Lung (tissue), 11 donors: ENCODE measurements at regions not wholly inside any gene's neighbourhood (a gene's known extent, or its start where the extent isn't known, plus 50 kb on each side); places are given as distances from the start of the nearest gene placed in this dataset.

ENCODE experiments used
- ATAC-seq: fragments of 200-7000 bp; cut with Tn5 transposase; one replicate; pipeline ENCODE4 v1.9.1; 2020; ENCODE audit warnings: moderate number of reproducible peaks; ENCODE audit not compliant: insufficient read depth, low FRiP score
- DNase-seq, 3 donors: peaks; one replicate each; pipeline ENCODE4 v3.0.0-alpha.2; 2013 to 2017
- H3K27ac ChIP-seq, 2 donors: one replicate each; pipeline ENCODE4 v1.5.1; 2013; ENCODE audit warnings: mild to moderate bottlenecking in 2 of 2, moderate library complexity in 2 of 2, control low read depth in 1 of 2, inconsistent platforms in 1 of 2, low read depth in 1 of 2, low read length in 1 of 2
- H3K27me3 ChIP-seq, 3 donors: one replicate each; pipeline ENCODE4 v1.5.1; 2013; ENCODE audit warnings: low read length in 2 of 3; ENCODE audit not compliant: control insufficient read depth in 3 of 3, insufficient read depth in 3 of 3
- H3K36me3 ChIP-seq, 4 donors: one replicate each; pipeline ENCODE4 v1.5.1; 2013; ENCODE audit warnings: low read length in 4 of 4, mild to moderate bottlenecking in 1 of 4, moderate library complexity in 1 of 4; ENCODE audit not compliant: control insufficient read depth in 4 of 4, insufficient read depth in 4 of 4
- H3K4me1 ChIP-seq, 5 donors: one replicate each; pipeline ENCODE4 v1.5.1; 2013; ENCODE audit warnings: low read length in 5 of 5, mild to moderate bottlenecking in 2 of 5, moderate library complexity in 1 of 5; ENCODE audit not compliant: control insufficient read depth in 5 of 5, insufficient read depth in 5 of 5
- H3K4me3 ChIP-seq: one replicate; pipeline ENCODE4 v1.5.1; 2013; ENCODE audit warnings: mild to moderate bottlenecking, control low read depth, moderate library complexity
- H3K9ac ChIP-seq, 2 donors: one replicate each; pipeline ENCODE4 v1.5.1; 2013; ENCODE audit warnings: low read length in 2 of 2, control low read depth in 1 of 2; ENCODE audit not compliant: insufficient read depth in 1 of 2
- H3K9me3 ChIP-seq, 4 donors: one replicate each; pipeline ENCODE4 v1.5.1; 2013; ENCODE audit warnings: low read length in 3 of 4, mild to moderate bottlenecking in 1 of 4, moderate library complexity in 1 of 4; ENCODE audit not compliant: control insufficient read depth in 4 of 4, insufficient read depth in 3 of 4
- CTCF ChIP-seq: IDR thresholded peaks from 2 replicates; pipeline ENCODE4 v1.5.1; 2012; ENCODE audit warnings: mild to moderate bottlenecking; ENCODE audit errors: control extremely low read depth, extremely low read depth
- WGBS, 2 donors: extraction: QIAGEN DNeasy Blood & Tissue Kit; methylation state at CpG; one replicate each; pipeline ENCODE4 v1.1.7; 2013; 5-methylcytosine and 5-hydroxymethylcytosine counted together
- donor health status: control.
- donor health status: control.
- donor health status: Bipolar disorder and iron deficiency.
- donor health status: healthy.
- donor health status: DM: yes; HTN: yes; CAD: no.

GRCh38 chr4:112765317-112765974, 128.5 kb downstream of the LARP7 start:
- Histone ChIP-seq H3K36me3 (no peaks in the 10 kb centered on the region), H3K27me3 (no peaks in the 10 kb centered on the region), H3K4me1 (peaks cover 0 to 3% (median 0%) of the 10 kb centered on the region in 5 donors), H3K27ac (peak overlapping the region in 1 of 2 donors; percentile 18), H3K9ac (no peak overlapping the region), H3K4me3 (no peak overlapping the region), H3K9me3 (no peaks in the 10 kb centered on the region)
- DNase-seq (peak in 2 of 3 donors; percentile 45 to 48), ATAC-seq (no peak)
- no peak for TF ChIP-seq CTCF
- 16 to 18% methylated on average over 5 of the region's 5 CpGs for WGBS, 2 donors

- Histone ChIP-seq H3K4me3 (no peak overlapping the region), H3K4me1 (peaks cover 0 to 3% (median 0%) of the 10 kb centered on the region in 5 donors), H3K36me3 (no peaks in the 10 kb centered on the region), H3K27ac (no peak overlapping the region), H3K9ac (no peak overlapping the region), H3K9me3 (no peaks in the 10 kb centered on the region), H3K27me3 (no peaks in the 10 kb centered on the region)
- ATAC-seq: no peak
- WGBS, 2 donors: 52 to 53% methylated on average over 3 of the region's 3 CpGs
- no peak for TF ChIP-seq CTCF
- DNase-seq: peak; percentile 15 to 35 (median 19)
Measured at GRCh38 chr4:112766422-112766821, 129.5 kb downstream of the LARP7 start.

GRCh38 chr4:112767386-112767785, 130.4 kb downstream of the LARP7 start:
- H3K27ac ChIP-seq: no peak overlapping the region
- no peaks in the 10 kb centered on the region for H3K9me3 ChIP-seq
- WGBS, 2 donors: 87 to 92% methylated on average over 6 of the region's 6 CpGs
- H3K27me3 ChIP-seq: no peaks in the 10 kb centered on the region
- no peak overlapping the region for H3K4me3 ChIP-seq
- no peak for TF ChIP-seq CTCF
- DNase-seq (no peak), ATAC-seq (no peak)
- no peak overlapping the region for H3K9ac ChIP-seq
- H3K4me1 ChIP-seq: peaks cover 0 to 5% (median 0%) of the 10 kb centered on the region in 5 donors
- no peaks in the 10 kb centered on the region for H3K36me3 ChIP-seq

- whole genome bisulfite sequencing, 2 donors: 74 to 80% methylated on average over 5 of the region's 5 CpGs
- ATAC-seq (no peak), DNase-seq (no peak)
- H3K27me3 ChIP-seq: no peaks in the 10 kb centered on the region
- H3K4me3 ChIP-seq: no peak overlapping the region
- no peaks in the 10 kb centered on the region for H3K36me3 ChIP-seq
- TF ChIP-seq CTCF: no peak
- H3K4me1 ChIP-seq: peaks cover 0 to 5% (median 0%) of the 10 kb centered on the region in 5 donors
- no peaks in the 10 kb centered on the region for H3K9me3 ChIP-seq
- H3K9ac ChIP-seq: no peak overlapping the region
- no peak overlapping the region for H3K27ac ChIP-seq
Measured at GRCh38 chr4:112770114-112770513, 133.2 kb downstream of the LARP7 start.
